GM18498 (cell line): ENCODE measurements at regions not wholly inside any gene's neighbourhood (a gene's known extent, or its start where the extent isn't known, plus 50 kb on each side); places are given as distances from the start of the nearest gene placed in this dataset.
A peak's percentile ranks its signal among the peaks of the same experiment; 100 is the strongest.
"Not testable (repeated sequence)": the region's sequence is repeated elsewhere in the genome, so short reads cannot be mapped to it uniquely, and the experiment has no call there.

Experiments used
- ATAC-seq: cut with Tn5 transposase; IDR thresholded peaks from one replicate; pipeline ENCODE4 v1.9.1; 2021; ENCODE audit warnings: mild to moderate bottlenecking, moderate library complexity; ENCODE audit not compliant: unreplicated experiment

DNA sequence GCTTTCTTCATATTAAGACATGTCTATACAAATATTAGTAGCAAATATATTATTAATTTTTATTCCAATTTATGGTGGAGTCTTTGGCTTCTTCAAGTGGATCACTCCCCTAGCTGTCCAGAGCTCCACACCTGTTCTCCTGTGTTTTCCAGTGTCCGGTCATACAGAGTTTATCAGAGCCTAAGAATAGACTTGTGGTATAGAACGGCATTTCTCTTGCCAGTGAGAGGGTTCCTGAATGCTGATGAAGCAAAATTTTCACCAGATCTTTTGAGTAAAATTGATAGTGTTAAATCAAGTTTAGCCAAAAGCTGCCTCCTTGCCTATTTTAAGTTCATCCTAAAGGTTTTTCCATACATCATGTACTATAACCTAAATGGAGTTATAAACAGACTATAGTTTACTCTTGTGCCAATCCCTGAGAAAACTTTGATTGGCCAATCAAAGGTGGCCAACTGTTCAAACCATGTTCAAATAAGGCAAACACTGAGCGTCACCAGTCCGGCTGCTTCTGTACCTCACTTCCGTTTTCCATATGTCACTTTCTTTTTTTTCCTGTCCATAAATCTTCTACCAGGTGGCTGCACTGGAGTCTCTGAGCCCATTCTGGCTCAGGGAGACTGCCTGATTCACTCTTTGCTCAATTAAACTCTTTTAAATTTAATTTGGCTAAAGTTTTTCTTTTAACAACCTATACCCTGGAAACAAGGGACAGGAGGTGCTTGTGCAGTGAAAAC is 422.7 kb upstream of the FRG2C start:
- ATAC-seq, result not testable (repeated sequence)

DNA sequence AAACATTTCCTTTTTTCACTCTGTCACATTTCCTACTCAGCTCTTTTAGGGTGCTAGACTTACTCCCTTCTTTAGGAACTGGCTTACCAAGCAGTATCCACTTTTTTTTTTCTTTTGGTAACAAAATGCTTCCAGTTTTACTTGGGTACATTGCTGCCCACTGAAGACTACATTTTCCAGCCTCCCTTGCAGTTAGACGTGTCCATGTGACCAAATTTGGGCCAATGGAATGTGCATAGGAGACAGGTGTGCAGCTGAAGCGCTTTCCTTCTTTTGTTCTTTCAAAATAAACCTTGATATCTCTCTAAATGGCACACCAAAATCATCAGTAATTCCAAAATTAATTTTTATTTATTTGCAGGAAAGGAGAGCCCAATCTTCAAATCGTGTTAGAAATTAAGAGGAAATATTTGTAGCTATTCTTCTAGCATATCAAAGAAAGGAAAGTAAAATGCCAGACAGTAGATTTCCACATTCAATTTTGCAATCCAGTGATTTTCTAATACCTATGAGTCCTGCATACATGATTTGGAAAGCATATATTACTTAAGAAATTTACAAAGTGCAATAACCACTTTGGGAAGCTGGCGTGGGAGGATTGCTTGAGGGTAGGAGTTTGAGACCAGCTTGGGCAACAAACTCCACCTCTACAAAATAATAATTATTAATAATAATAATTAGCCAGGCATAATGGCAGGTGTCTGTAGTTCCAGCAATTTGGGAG is 422.0 kb upstream of the FRG2C start:
- ATAC-seq, result no peak

- ATAC-seq, result no peak
These were observed 415.2 kb upstream of the FRG2C start for GRCh38 chr3:75248974-75249373.

- ATAC-seq, result no peak
These were observed 409.4 kb upstream of the FRG2C start for GRCh38 chr3:75254685-75255084.

DNA sequence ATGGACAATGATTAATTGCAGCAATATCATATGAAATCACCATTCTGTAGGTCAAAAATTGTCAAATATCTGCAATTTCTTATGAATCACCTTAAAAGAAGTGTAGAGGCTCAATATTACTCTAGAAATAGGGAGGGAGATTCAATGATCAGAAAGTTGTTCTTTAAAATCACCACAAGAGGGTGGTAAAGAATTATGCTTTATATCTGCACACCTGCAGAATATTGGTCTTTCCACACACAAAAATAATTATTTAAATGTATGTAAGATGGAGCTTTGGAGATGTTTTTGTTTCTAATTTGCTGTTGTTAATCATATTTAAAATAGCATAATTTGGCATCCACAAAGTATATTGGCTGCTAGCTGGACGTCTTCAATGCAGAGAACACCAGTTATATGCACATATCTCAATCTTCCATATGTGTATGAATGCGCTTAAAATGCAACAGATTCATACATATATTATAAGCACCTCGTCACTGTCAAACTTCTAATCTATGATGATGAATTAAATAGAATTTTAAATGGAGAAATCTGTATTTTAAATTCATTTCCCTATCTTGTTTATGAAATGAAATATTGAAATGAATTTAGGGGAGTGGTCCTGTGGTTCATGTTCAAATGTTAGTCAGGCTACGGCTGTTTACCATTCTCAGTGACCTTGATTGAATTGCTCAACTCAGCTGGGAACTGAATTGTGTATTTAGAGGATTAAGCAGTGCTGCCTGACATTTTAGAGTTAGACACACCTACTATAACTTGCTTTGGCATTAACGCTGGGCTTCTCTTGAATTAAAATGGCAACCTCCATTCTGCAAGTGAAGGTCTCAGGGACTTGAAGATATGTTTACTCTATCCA is 405.1 kb upstream of the FRG2C start:
- ATAC-seq, result not testable (repeated sequence)

DNA sequence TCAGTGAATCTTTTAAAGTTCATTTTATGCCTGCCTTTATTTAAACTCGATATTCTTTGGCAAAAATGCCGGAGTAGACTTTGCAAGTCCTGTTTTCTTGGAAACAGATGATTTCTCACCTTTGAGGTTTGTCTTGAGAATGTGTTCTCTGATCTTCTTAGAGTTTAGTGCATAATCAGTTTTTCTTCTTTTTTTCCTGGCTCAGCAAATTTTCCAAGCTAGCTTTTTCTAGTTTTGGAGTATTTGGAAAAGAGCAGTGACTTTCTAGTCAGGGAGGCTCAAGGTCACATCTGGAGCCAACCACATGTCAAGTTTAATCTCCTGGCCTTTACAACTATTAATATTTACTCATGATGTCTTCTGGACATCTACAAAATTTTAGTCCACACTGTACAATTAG is 403.2 kb upstream of the FRG2C start:
- ATAC-seq, result not testable (repeated sequence)

GRCh38 chr3:75262661-75263060 is 401.5 kb upstream of the FRG2C start:
- no peak for ATAC-seq

- no peak for ATAC-seq
These were observed 398.2 kb upstream of the FRG2C start for GRCh38 chr3:75265897-75266296.

GRCh38 chr3:75268576-75268975 is 395.6 kb upstream of the FRG2C start:
- ATAC-seq, result not testable (repeated sequence)

GRCh38 chr3:75272237-75272636 is 391.9 kb upstream of the FRG2C start:
- ATAC-seq, result not testable (repeated sequence)

GRCh38 chr3:75272691-75273090 is 391.4 kb upstream of the FRG2C start:
- ATAC-seq, result no peak

DNA sequence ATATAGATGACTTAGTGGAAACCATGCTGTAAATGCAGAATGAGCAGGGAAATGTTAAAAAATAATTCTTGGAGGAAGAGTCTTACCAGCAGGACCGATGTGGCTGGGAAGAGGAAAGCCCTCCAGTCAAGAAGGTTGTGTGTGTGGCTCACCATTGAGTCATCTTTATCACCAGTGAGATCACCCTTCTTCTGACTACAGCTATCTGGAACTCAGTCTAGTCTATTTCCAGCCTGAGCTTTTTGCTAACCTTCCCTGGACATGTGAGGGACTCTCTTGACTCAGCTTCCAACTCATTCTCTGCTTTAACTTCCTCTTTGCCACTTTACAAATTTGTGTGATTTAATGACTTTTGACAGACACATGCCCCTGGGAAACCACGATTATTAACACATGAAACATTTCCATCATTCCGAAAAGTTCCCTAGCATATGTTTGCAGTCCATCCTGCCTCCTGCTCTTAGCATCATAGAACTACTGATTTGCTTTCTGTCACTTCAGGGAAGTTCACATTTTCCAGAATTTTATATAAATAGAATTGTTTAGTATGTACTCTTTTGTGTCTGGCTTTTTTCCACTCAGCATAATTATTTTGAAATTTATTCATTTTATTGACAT is 378.5 kb upstream of the FRG2C start:
- not testable (repeated sequence) for ATAC-seq

GRCh38 chr3:75288972-75289574 is 375.1 kb upstream of the FRG2C start:
- not testable (repeated sequence) for ATAC-seq

DNA sequence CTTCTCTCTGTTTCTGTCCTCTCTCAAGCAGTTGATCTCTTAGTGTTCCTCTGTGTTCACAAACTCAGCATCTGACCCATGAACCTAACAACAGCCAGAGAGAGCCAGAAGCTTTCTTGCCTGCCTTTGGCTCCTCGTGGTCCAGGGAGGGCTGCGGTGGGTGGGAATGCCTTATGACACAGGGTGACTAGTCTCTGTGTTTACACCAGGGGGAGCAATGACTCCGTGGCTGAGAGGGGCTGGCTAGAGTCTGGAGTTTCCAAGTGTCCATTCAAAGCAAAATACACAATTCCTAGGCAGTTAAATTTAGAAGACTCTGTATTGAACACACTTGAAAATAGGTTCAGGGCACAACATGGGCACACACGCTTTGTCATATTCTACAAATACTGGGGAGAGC is 370.0 kb upstream of the FRG2C start:
- ATAC-seq, result peak; percentile 77

DNA sequence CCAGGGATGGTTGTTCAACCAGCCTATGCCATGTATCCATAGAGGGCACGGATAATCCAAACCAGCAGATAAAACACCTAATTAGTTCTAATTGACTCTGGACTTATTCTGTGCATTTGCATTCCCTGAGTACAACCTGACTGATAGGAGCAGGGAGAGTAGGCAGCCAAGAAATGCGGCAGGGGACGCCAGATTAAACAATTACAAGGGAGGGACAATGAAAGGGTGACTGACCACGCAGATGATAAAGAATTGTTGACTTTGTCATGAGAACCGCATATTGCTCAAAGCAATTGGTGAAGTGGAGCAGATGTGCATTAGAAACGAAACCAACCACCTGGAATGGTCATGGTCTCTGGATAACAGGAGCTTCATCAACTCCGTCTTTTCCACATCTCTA is 369.1 kb upstream of the FRG2C start:
- ATAC-seq, result no peak

GRCh38 chr3:75296858-75297257 is 367.3 kb upstream of the FRG2C start:
- ATAC-seq, result no peak

- ATAC-seq, result no peak
These were observed 363.5 kb upstream of the FRG2C start for GRCh38 chr3:75300606-75301005.

DNA sequence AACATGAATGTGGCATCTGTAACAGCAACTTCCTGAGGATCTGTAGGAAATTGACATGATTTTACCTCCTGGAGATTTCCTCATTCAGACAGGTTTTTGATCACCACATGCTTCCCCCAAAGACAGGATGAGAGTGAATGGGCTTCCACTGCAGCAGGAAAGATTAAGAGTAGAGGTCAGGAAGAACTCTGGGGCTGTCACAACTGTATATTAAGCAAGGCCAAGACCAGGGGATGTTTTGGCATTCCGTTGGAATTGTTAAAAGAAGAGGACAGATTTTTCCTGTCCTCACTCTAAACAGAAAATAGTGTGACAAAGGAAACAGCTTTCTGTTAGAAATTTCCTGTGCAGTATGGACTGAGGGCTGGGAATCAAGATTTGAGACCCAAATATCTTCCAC is 363.1 kb upstream of the FRG2C start:
- ATAC-seq, result not testable (repeated sequence)

DNA sequence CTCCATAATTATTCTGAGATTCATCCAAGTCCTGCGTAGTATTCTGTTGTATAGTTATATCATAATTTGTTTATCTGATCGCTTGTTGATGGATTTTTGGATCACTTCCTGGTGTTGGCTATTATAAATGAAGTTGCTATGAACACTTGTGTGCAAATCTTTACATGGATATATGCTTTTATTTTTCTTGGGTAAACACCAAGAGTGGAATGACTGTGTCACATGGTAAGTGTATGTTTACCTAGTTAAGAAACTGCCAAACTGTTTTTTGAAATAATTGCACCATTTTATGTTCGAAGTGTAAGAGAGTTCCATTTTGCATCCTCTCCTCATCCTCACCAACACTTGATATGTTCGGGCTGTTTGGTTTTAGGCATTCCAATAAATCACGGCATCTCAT is 360.4 kb upstream of the FRG2C start:
- no peak for ATAC-seq

GRCh38 chr3:75305901-75306300 is 358.2 kb upstream of the FRG2C start:
- ATAC-seq, result no peak

DNA sequence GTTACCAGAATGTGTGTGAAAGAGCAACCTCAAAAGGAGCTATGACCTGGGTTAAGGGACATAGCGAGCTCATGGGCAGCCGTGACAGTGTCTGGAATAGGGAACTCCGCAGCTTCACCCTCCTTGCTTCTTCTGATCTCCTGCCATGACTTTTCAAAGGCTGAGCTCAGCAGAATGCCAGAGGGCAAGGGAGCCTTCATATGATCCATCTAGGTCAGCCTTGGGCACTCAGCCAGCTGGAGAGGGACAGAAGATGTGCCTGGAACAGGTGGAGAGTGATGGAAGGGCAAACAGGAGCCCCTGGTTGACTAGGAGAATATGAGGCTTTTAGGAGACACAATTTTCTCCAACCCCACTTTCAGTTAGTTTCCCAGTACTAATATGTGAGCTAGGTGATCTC is 352.8 kb upstream of the FRG2C start:
- ATAC-seq, result not testable (repeated sequence)
